GM04503 (cell line): ENCODE measurements at regions not wholly inside any gene's neighbourhood (a gene's known extent, or its start where the extent isn't known, plus 50 kb on each side); places are given as distances from the start of the nearest gene placed in this dataset.
"Not testable (repeated sequence)": the region's sequence is repeated elsewhere in the genome, so short reads cannot be mapped to it uniquely, and the experiment has no call there.

ENCODE experiments used
- DNase-seq: peaks from one replicate; pipeline ENCODE4 v3.0.0-alpha.2; 2012; ENCODE audit warnings: low read depth

GRCh38 chr6:102759415-102759814 lies 1365.9 kb downstream of the GRIK2 start:
- DNase-seq, result no peak

DNA sequence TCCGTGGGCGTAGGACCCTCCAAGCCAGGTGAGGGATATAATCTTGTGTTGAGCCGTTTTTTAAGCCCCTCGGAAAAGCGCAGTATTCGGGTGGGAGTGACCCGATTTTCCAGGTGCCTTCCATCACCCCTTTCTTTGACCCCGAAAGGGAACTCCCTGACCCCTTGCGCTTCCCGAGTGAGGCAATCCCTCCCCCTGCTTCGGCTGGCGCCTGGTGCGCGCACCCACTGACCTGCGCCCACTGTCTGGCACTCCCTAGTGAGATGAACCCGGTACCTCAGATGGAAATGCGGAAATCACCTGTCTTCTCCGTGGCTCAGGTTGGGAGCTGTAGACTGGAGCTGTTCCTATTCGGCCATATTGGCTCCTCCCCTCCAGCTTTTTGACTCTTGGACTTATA lies 1365.0 kb downstream of the GRIK2 start:
- DNase-seq, result not testable (repeated sequence)

DNA sequence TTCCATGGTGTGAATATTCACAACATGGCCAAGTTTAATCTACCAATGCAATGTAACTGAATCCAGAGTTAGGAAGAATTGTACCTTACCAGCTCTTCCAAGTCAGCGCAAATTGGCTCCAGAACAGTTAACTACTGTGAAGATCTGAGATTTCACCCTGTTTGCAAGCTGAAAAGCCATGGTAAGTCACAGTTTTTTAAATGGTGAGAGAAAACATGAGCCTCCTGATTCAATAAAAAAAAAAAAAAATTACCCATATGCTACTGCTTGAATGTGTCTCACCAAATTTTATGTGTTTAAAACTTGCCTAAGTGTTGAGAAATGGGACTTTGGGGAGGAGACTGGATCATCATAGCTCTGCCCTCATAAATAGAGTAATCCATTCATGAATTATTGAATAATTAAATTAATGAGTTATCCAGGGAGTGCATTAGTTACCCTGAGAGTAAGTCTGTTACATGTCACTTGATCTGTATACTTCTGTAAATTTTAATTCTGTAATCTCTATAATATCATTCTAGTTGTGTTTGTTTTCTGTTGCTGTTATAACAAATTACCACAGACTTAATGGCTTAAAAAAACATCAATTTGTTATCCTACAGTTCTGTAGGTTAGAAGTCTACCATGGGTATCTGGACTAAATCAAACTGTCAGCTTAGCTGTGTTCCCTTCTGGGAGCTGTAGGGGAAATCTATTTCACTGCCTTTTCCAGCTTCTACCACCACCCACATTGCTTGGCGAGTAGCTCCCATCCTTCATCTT lies 1355.9 kb downstream of the GRIK2 start:
- no peak for DNase-seq

- no peak for DNase-seq
These were observed 1353.4 kb downstream of the GRIK2 start for GRCh38 chr6:102746941-102747340.

DNA sequence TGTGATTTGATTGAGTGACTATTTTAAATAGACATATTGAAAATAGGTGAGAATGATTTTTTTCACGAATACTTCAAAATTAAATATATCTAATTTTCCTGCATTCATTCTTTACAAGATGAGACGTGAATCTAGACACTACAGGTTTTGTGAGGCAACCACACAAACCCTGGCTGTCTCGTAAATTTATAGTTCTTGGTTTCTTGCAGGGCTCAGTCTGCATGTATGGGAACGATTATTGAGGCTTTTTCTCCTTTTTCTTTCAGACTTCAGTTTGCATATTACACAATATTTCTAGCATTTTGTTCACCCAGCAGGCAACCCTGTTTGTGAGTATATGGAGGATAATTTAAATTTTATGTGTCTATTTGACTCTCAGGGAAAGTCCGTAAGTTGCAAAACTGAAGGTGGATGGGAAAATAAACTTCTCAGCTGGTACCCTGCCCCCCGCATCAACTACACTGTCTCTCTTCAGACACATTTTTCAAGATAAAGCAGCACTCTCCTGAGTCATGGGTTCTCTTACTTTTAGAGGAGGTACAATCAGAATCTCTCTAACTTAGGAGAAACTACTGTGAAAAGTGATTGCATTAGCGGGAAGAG lies 1349.3 kb downstream of the GRIK2 start:
- DNase-seq, result no peak

DNA sequence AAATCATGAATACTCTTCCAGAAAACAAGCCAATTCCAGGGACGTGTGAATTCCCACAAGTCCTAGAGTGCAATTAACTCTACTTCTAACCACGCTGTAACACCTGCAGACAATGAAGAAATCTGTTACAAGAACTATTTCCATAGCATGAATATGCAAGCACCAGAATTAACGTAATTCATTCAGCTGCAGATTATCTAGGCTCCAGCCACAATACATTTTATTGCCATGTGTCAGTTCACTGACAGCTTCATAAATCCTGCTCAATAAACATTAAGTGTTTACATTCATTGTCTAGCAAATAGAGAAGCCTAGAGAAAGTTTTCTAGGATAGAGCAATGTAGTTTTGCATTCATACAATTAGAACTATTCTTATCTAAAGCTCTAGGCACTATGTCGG lies 1348.5 kb downstream of the GRIK2 start:
- DNase-seq, result no peak

GRCh38 chr6:102736941-102737368 lies 1343.4 kb downstream of the GRIK2 start:
- no peak for DNase-seq

DNA sequence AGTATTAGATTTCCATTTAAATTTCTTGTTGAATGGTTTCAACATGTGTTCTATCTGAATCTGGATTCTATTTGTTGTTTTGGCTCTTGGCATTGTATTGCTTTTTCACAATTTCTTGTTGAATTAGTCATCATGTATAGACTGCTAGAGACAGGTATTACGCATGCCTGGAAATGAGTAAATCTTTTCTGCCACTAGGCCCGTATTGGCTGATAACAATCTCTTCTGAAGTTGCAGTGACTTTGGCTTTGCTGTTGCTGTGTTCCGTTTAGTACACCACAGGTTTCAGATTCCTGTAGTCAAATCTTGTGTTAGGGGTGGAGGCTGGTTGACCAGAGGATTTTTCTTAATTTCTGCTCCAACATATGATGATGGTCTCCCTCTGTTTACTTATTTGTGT lies 1339.4 kb downstream of the GRIK2 start:
- no peak for DNase-seq

DNA sequence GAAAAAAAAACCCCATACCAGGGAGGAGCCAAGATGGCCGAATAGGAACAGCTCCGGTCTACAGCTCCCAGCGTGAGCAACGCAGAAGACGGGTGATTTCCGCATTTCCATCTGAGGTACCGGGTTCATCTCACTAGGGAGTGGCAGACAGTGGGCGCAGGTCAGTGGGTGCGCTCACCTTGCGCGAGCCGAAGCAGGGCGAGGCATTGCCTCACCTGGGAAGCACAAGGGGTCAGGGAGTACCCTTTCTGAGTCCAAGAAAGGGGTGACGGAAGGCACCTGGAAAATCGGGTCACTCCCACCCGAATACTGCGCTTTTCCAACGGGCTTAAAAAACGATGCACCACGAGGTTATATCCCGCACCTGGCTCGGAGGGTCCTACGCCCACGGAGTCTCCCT lies 1328.6 kb downstream of the GRIK2 start:
- not testable (repeated sequence) for DNase-seq

- DNase-seq, result no peak
These were observed 1324.4 kb downstream of the GRIK2 start for GRCh38 chr6:102717737-102718456.

DNA sequence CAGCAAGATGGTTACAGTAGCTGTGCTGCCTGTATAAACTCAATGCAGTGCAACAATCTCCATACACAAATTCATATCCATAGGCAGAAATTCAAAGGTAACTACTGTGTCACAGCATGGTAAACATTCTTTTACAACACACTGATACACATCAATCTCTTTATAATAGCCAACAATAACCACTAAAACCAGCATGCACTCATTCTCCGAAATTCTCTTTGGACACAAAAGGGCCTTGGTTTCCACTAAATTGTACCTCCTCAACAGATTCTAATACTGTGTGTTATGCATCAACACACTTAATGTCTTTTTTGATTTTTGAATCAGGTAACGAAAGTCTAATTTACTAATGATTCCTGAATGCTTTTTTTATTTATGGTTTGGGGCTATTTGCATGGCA lies 1323.7 kb downstream of the GRIK2 start:
- DNase-seq, result no peak

DNA sequence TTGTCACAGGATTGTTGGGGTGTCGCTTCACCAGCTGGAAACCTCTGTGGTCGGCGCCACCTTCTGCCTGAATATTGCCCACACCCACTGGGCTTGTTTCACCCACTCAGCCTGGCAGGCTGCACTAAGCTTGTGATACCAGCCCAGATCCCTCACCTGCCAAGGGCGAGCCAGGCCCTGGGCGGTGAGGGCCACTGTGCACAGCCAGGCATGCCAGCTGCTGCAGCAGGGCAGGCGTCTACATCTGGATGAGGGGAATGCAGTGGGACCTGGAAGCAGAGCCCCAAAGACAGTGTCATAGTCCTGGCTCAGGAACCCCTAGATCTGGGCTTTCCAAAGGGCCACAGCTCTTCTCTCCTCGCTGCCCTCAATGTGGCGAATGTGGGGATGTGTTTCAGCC lies 1307.5 kb downstream of the GRIK2 start:
- no peak for DNase-seq

- no peak for DNase-seq
These were observed 1293.0 kb downstream of the GRIK2 start for GRCh38 chr6:102686461-102686860.

GRCh38 chr6:102680413-102680812 lies 1286.9 kb downstream of the GRIK2 start:
- DNase-seq, result no peak

- no peak for DNase-seq
These were observed 1286.4 kb downstream of the GRIK2 start for GRCh38 chr6:102679865-102680264.

- no peak for DNase-seq
These were observed 1283.7 kb downstream of the GRIK2 start for GRCh38 chr6:102677225-102677624.

DNA sequence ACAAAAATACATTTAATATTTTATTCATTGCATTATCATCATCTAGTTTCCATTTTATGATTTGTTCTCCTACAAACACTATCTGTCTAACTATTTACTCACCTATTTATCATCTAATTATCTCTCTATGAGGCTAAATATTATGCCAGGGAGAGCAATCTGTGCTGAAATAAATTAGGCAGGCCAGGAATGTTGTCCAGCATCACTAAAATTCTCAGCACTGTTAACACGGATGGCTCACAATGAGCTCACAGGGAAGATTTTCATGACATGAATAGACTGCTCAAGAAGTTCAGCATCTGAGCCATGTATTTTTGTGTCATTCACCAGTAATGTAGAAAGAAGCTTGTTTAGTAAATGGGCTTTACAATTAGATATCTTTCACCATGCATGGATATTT lies 1277.2 kb downstream of the GRIK2 start:
- no peak for DNase-seq

- DNase-seq, result no peak
These were observed 1269.3 kb downstream of the GRIK2 start for GRCh38 chr6:102662851-102663250.

GRCh38 chr6:102660303-102660702 lies 1266.8 kb downstream of the GRIK2 start:
- no peak for DNase-seq

DNA sequence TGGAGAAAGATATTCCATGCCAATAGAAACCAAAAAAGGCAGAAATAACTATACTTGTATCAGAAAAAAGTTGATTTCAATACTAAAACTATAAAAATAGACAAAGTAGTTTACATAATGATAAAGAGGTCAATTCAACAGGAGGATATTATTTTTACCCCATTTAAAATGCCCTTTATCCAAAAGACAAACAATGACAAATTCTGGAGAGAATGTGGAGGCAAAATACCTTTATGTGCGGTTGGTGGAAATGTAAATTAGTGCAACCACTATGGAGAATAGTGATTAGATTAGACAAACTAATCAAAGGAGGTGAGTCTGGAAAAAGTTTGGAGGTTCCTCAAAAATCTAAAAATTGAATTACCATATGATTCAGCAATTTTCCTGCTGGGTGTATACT lies 1262.3 kb downstream of the GRIK2 start:
- DNase-seq, result no peak

DNA sequence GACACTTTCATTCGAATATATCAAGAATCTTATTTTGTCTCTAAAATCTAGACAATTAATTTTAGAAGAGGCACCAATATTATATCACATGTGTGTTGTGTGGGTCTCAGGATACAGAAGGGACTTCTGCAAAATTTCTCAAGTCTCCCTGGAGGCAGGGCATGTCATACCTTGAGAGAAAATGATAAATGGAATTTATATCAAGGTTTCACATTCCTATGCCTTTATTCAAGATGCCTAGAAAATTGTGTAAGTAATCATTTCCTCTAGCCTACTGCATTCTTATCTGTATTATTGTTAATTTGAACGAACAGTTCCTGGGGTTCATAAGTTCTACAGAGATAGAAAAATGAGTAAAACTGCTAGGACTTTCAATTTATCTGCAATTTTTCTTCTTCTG lies 1247.9 kb downstream of the GRIK2 start:
- DNase-seq, result no peak

DNA sequence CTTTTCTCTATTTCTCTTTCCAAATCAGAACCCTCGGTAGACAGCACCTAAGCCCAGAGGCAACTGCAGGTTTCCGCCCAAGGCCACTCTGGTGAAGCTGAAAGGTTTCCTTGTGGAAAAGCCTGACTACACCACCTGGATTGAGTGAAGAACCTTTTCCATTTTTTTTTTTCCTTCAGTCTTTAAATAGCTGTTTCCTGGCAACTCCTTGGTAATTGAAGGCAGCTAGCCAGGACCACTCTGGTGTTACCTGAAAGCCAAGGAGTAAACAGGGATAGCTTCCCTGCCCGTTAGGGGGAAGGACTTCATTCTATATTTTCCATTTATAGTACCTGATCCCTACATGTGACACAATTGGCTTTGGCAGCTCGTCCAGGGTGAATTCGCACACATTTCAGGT lies 1238.4 kb downstream of the GRIK2 start:
- no peak for DNase-seq

- no peak for DNase-seq
These were observed 1229.7 kb downstream of the GRIK2 start for GRCh38 chr6:102623201-102623600.
